ENCODE measurements at regions not wholly inside any gene's neighbourhood (a gene's known extent, or its start where the extent isn't known, plus 50 kb on each side); places are given as distances from the start of the nearest gene placed in this dataset.

GRCh38 chr6:139951172-139951571 lies 576.7 kb upstream of the CITED2 start:
- TF ChIP-seq ZNF274 (IDR thresholded peaks at IDR 0.05; ENCODE audit: low read depth, low read length) (no peak), YY1 (IDR thresholded peaks at IDR 0.05; ENCODE audit: insufficient read depth, insufficient read length) (no peak), SUZ12 (IDR thresholded peaks at IDR 0.05; ENCODE audit: extremely low read depth, insufficient read depth, insufficient read length) (no peak)
